ENCODE measurements at regions not wholly inside any gene's neighbourhood (a gene's known extent, or its start where the extent isn't known, plus 50 kb on each side); places are given as distances from the start of the nearest gene placed in this dataset.
"Not testable (repeated sequence)": the region's sequence is repeated elsewhere in the genome, so short reads cannot be mapped to it uniquely, and the experiment has no call there.

GRCh38 chr4:189733507-189733906 lies 207.2 kb upstream of the FRG1 start:
- H3K4me1 Mint-ChIP-seq, H3K9me3 Mint-ChIP-seq, H3K27ac Mint-ChIP-seq, CTCF ChIA-PET, H3K27me3 Mint-ChIP-seq, H3K4me3 Mint-ChIP-seq, H3K36me3 Mint-ChIP-seq, DNase-seq: not testable (repeated sequence)

- DNase-seq, H3K36me3 Mint-ChIP-seq, H3K27ac Mint-ChIP-seq, H3K4me3 Mint-ChIP-seq, H3K4me1 Mint-ChIP-seq, CTCF ChIA-PET, H3K27me3 Mint-ChIP-seq, H3K9me3 Mint-ChIP-seq: not testable (repeated sequence)
Observed at GRCh38 chr4:189734648-189735267, 205.9 kb upstream of the FRG1 start.

- H3K4me3 Mint-ChIP-seq, CTCF ChIA-PET, H3K36me3 Mint-ChIP-seq, H3K4me1 Mint-ChIP-seq, H3K27me3 Mint-ChIP-seq, DNase-seq, H3K27ac Mint-ChIP-seq: not testable (repeated sequence)
- peaks cover 10% of the 10 kb centered on the region for H3K9me3 Mint-ChIP-seq
Observed at GRCh38 chr4:189736656-189737055, 204.0 kb upstream of the FRG1 start.

GRCh38 chr4:189740118-189740517 lies 200.6 kb upstream of the FRG1 start:
- H3K36me3 Mint-ChIP-seq, H3K27me3 Mint-ChIP-seq, H3K27ac Mint-ChIP-seq, H3K4me3 Mint-ChIP-seq, H3K4me1 Mint-ChIP-seq, CTCF ChIA-PET, H3K9me3 Mint-ChIP-seq, DNase-seq: not testable (repeated sequence)

- Mint-ChIP-seq H3K4me3 (no peak overlapping the region), H3K4me1 (no peaks in the 10 kb centered on the region), H3K9me3 (peaks cover 3% of the 10 kb centered on the region), H3K27ac (no peak overlapping the region), H3K36me3 (no peaks in the 10 kb centered on the region), H3K27me3 (no peaks in the 10 kb centered on the region)
- no peak for DNase-seq
- CTCF ChIA-PET, result no interaction called here
Observed at GRCh38 chr4:189740873-189741272, 199.8 kb upstream of the FRG1 start.

- peaks cover 10% of the 10 kb centered on the region for H3K9me3 Mint-ChIP-seq
- DNase-seq, H3K27me3 Mint-ChIP-seq, CTCF ChIA-PET, H3K36me3 Mint-ChIP-seq, H3K27ac Mint-ChIP-seq, H3K4me3 Mint-ChIP-seq, H3K4me1 Mint-ChIP-seq: not testable (repeated sequence)
Observed at GRCh38 chr4:189753092-189753491, 187.6 kb upstream of the FRG1 start.

- H3K36me3 Mint-ChIP-seq, result no peaks in the 10 kb centered on the region
- no peaks in the 10 kb centered on the region for H3K27me3 Mint-ChIP-seq
- CTCF ChIA-PET, result no interaction called here
- no peaks in the 10 kb centered on the region for H3K9me3 Mint-ChIP-seq
- no peak for DNase-seq
- H3K27ac Mint-ChIP-seq, result no peak overlapping the region
- H3K4me1 Mint-ChIP-seq, result no peaks in the 10 kb centered on the region
- H3K4me3 Mint-ChIP-seq, result no peak overlapping the region
Observed at GRCh38 chr4:189763583-189763982, 177.1 kb upstream of the FRG1 start.

GRCh38 chr4:189765301-189765700 lies 175.4 kb upstream of the FRG1 start:
- Mint-ChIP-seq H3K9me3 (no peaks in the 10 kb centered on the region), H3K27ac (no peak overlapping the region), H3K36me3 (no peaks in the 10 kb centered on the region), H3K4me3 (no peak overlapping the region), H3K4me1 (no peaks in the 10 kb centered on the region), H3K27me3 (no peaks in the 10 kb centered on the region)
- DNase-seq, result no peak
- CTCF ChIA-PET, result no interaction called here

GRCh38 chr4:189765736-189766135 lies 174.9 kb upstream of the FRG1 start:
- CTCF ChIA-PET, result no interaction called here
- Mint-ChIP-seq H3K36me3 (no peaks in the 10 kb centered on the region), H3K4me1 (no peaks in the 10 kb centered on the region), H3K4me3 (no peak overlapping the region), H3K9me3 (no peaks in the 10 kb centered on the region), H3K27me3 (no peaks in the 10 kb centered on the region), H3K27ac (no peak overlapping the region)
- DNase-seq, result no peak

GRCh38 chr4:189767941-189768340 lies 172.7 kb upstream of the FRG1 start:
- Mint-ChIP-seq H3K4me1 (no peaks in the 10 kb centered on the region), H3K27ac (no peak overlapping the region), H3K4me3 (no peak overlapping the region), H3K9me3 (no peaks in the 10 kb centered on the region), H3K36me3 (no peaks in the 10 kb centered on the region), H3K27me3 (no peaks in the 10 kb centered on the region)
- CTCF ChIA-PET, result no interaction called here
- DNase-seq, result no peak

- CTCF ChIA-PET, result no interaction called here
- H3K4me1 Mint-ChIP-seq, result no peaks in the 10 kb centered on the region
- H3K36me3 Mint-ChIP-seq, result no peaks in the 10 kb centered on the region
- no peaks in the 10 kb centered on the region for H3K9me3 Mint-ChIP-seq
- no peak for DNase-seq
- no peak overlapping the region for H3K4me3 Mint-ChIP-seq
- no peaks in the 10 kb centered on the region for H3K27me3 Mint-ChIP-seq
- no peak overlapping the region for H3K27ac Mint-ChIP-seq
Observed at GRCh38 chr4:189769131-189769530, 171.5 kb upstream of the FRG1 start.

- no peak overlapping the region for H3K4me3 Mint-ChIP-seq
- no peaks in the 10 kb centered on the region for H3K27me3 Mint-ChIP-seq
- no peak overlapping the region for H3K27ac Mint-ChIP-seq
- no peaks in the 10 kb centered on the region for H3K4me1 Mint-ChIP-seq
- H3K36me3 Mint-ChIP-seq, result no peaks in the 10 kb centered on the region
- no peak for DNase-seq
- CTCF ChIA-PET, result interaction anchor here (0.6 kb wide), 1 partner anchor 21 kb away, joined by 4 read pairs; no protein-coding TSS in a partner anchor
- no peaks in the 10 kb centered on the region for H3K9me3 Mint-ChIP-seq
Observed at GRCh38 chr4:189771696-189772361, 168.8 kb upstream of the FRG1 start.

- no peak for DNase-seq
- H3K36me3 Mint-ChIP-seq, result no peaks in the 10 kb centered on the region
- H3K27ac Mint-ChIP-seq, result no peak overlapping the region
- H3K27me3 Mint-ChIP-seq, result no peaks in the 10 kb centered on the region
- no peaks in the 10 kb centered on the region for H3K4me1 Mint-ChIP-seq
- no peaks in the 10 kb centered on the region for H3K9me3 Mint-ChIP-seq
- H3K4me3 Mint-ChIP-seq, result no peak overlapping the region
- CTCF ChIA-PET, result no interaction called here
Observed at GRCh38 chr4:189773909-189774308, 166.8 kb upstream of the FRG1 start.

- CTCF ChIA-PET, result interaction anchor here (0.8 kb wide), 1 partner anchor 14 kb away, joined by 3 read pairs; no protein-coding TSS in a partner anchor
- Mint-ChIP-seq H3K9me3 (no peaks in the 10 kb centered on the region), H3K4me1 (no peaks in the 10 kb centered on the region), H3K27me3 (no peaks in the 10 kb centered on the region), H3K4me3 (no peak overlapping the region), H3K36me3 (no peaks in the 10 kb centered on the region), H3K27ac (no peak overlapping the region)
- DNase-seq, result no peak
Observed at GRCh38 chr4:189779281-189779980, 161.2 kb upstream of the FRG1 start.

GRCh38 chr4:189780391-189780790 lies 160.3 kb upstream of the FRG1 start:
- no peak overlapping the region for H3K4me3 Mint-ChIP-seq
- H3K27ac Mint-ChIP-seq, result no peak overlapping the region
- no peaks in the 10 kb centered on the region for H3K36me3 Mint-ChIP-seq
- CTCF ChIA-PET, result interaction anchor here (0.6 kb wide), 1 partner anchor 168 kb away, joined by 3 read pairs; no protein-coding TSS in a partner anchor
- H3K27me3 Mint-ChIP-seq, result no peaks in the 10 kb centered on the region
- DNase-seq, result no peak
- H3K9me3 Mint-ChIP-seq, result no peaks in the 10 kb centered on the region
- H3K4me1 Mint-ChIP-seq, result no peaks in the 10 kb centered on the region
